GM23248 (cell line): ENCODE measurements at regions not wholly inside any gene's neighbourhood (a gene's known extent, or its start where the extent isn't known, plus 50 kb on each side); places are given as distances from the start of the nearest gene placed in this dataset.

Source experiments
- DNase-seq: peaks from one replicate; pipeline ENCODE4 v3.0.0-alpha.2; 2015
- H2AFZ ChIP-seq: fragments of 200-600 bp; sonication (generic); 2 replicates; pipeline ENCODE4 v1.6.1; 2016; ENCODE audit warnings: antibody characterized with exemption
- H3F3A ChIP-seq: fragments of 200-600 bp; sonication (generic); 2 replicates; pipeline ENCODE4 v1.6.1; 2016; ENCODE audit warnings: mild to moderate bottlenecking, antibody characterized with exemption, mixed run types; ENCODE audit not compliant: insufficient read depth
- H3K27ac ChIP-seq: fragments of 200-600 bp; sonication (generic); 2 replicates; pipeline ENCODE4 v1.5.1; 2016; ENCODE audit warnings: mild to moderate bottlenecking
- H3K27me3 ChIP-seq: fragments of 200-600 bp; sonication (generic); replicated peaks from 2 replicates; pipeline ENCODE4 v1.6.1; 2016; ENCODE audit warnings: mild to moderate bottlenecking; ENCODE audit not compliant: insufficient read depth
- H3K36me3 ChIP-seq: fragments of 200-600 bp; sonication (generic); 2 replicates; pipeline ENCODE4 v1.6.1; 2016; ENCODE audit warnings: low read depth, mild to moderate bottlenecking
- H3K4me1 ChIP-seq: fragments of 200-600 bp; sonication (generic); 2 replicates; pipeline ENCODE4 v1.6.1; 2016; ENCODE audit warnings: mild to moderate bottlenecking; ENCODE audit not compliant: insufficient read depth
- H3K4me2 ChIP-seq: fragments of 200-600 bp; sonication (generic); one replicate; pipeline ENCODE4 v1.6.1; 2016; ENCODE audit warnings: mild to moderate bottlenecking; ENCODE audit not compliant: unreplicated experiment
- H3K4me3 ChIP-seq: fragments of 200-600 bp; sonication (generic); 2 replicates; pipeline ENCODE4 v1.5.1; 2016; ENCODE audit warnings: mild to moderate bottlenecking
- H3K79me2 ChIP-seq: fragments of 200-600 bp; sonication (generic); 2 replicates; pipeline ENCODE4 v1.6.1; 2016; ENCODE audit warnings: mild to moderate bottlenecking; ENCODE audit not compliant: insufficient read depth
- H3K9ac ChIP-seq: fragments of 200-600 bp; sonication (generic); 2 replicates; pipeline ENCODE4 v1.6.1; 2016; ENCODE audit warnings: mild to moderate bottlenecking
- H3K9me2 ChIP-seq: fragments of 200-600 bp; sonication (generic); 2 replicates; pipeline ENCODE4 v1.6.1; 2016; ENCODE audit warnings: mixed run types, mild to moderate bottlenecking, moderate library complexity; ENCODE audit not compliant: insufficient read depth
- H3K9me3 ChIP-seq: fragments of 200-600 bp; sonication (generic); one replicate; pipeline ENCODE4 v1.6.1; 2017; ENCODE audit warnings: low read depth
- H4K20me1 ChIP-seq: fragments of 200-600 bp; sonication (generic); 2 replicates; pipeline ENCODE4 v1.6.0; 2016; ENCODE audit not compliant: insufficient read depth
- EZH2 ChIP-seq: fragments of 200-600 bp; sonication (generic); IDR thresholded peaks from 2 replicates; pipeline ENCODE4 v1.6.1; 2018; ENCODE audit warnings: antibody characterized with exemption, mild to moderate bottlenecking; ENCODE audit not compliant: insufficient read depth, poor library complexity, severe bottlenecking
- EZH2phosphoT487 ChIP-seq: fragments of 200-600 bp; sonication (generic); IDR thresholded peaks from 2 replicates; pipeline ENCODE4 v1.6.1; 2018; ENCODE audit warnings: antibody characterized with exemption, moderate library complexity, mild to moderate bottlenecking, low read depth; ENCODE audit not compliant: insufficient read depth
- WGBS, 2 experiments: methylation state at CpG; one replicate each; pipeline ENCODE4 v1.1.6; 2015 to 2017; ENCODE audit warnings: low lambda C conversion rate in 2 of 2, low coverage in 1 of 2; ENCODE audit errors: missing lambda C conversion rate in 2 of 2; 5-methylcytosine and 5-hydroxymethylcytosine counted together
- in situ Hi-C: fragments of 300-500 bp; cut with MboI; formaldehyde crosslinking; loops from 2 replicates; pipeline ENCODE4 v1.15.0; 2020

DNA sequence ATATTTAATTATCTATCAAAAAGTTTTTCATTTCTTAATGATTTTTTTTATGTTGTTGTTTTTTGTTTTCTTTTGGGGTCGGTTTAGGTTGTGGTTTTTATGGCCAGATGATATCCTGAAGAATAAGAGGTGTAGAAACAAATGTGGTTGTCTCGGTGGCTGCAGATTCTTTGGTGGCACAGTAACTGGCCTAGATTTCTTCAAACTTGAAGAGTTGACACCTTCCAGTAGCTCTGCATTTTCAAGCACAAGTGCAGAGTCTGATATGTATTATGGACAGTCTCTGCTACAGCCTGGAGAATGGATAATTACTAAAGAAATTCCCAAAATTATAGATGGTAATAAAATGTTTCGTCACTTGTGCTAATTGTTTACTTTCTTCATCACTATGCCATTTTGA, 82.6 kb downstream of the BLTP1 start:
- H3K4me3 ChIP-seq: no peak overlapping the region
- no peak overlapping the region for H2AFZ ChIP-seq
- H3K36me3 ChIP-seq: peaks cover 29% of the 10 kb centered on the region
- H3K79me2 ChIP-seq: no peaks in the 10 kb centered on the region
- H3K4me1 ChIP-seq: no peaks in the 10 kb centered on the region
- H3K4me2 ChIP-seq: no peak overlapping the region
- TF ChIP-seq EZH2phosphoT487 (no peak), EZH2 (no peak)
- H3F3A ChIP-seq: no peaks in the 10 kb centered on the region
- no peaks in the 10 kb centered on the region for H3K9me2 ChIP-seq
- H3K27ac ChIP-seq: no peak overlapping the region
- no peaks in the 10 kb centered on the region for H4K20me1 ChIP-seq
- H3K9me3 ChIP-seq: no peaks in the 10 kb centered on the region
- in situ Hi-C loops: no loop called here
- H3K9ac ChIP-seq: no peak overlapping the region
- no peaks in the 10 kb centered on the region for H3K27me3 ChIP-seq
- 80 to 81% methylated on average over 3 of the region's 3 CpGs for WGBS, 2 experiments
- no peak for DNase-seq

GRCh38 chr4:122243785-122244184, 91.7 kb downstream of the BLTP1 start:
- Histone ChIP-seq H3K79me2 (no peaks in the 10 kb centered on the region), H3K9me2 (no peaks in the 10 kb centered on the region), H3K36me3 (peaks cover 30% of the 10 kb centered on the region), H3K27ac (no peak overlapping the region), H3K27me3 (no peaks in the 10 kb centered on the region), H3K4me1 (no peaks in the 10 kb centered on the region), H4K20me1 (no peaks in the 10 kb centered on the region), H3K4me3 (no peak overlapping the region), H3F3A (no peaks in the 10 kb centered on the region), H3K4me2 (no peak overlapping the region), H3K9me3 (no peaks in the 10 kb centered on the region), H2AFZ (no peak overlapping the region), H3K9ac (no peak overlapping the region)
- in situ Hi-C loops: no loop called here
- no peak for DNase-seq
- TF ChIP-seq EZH2: no peak
- TF ChIP-seq EZH2phosphoT487: no peak
- WGBS, 2 experiments: 95 to 98% methylated on average over 4 of the region's 4 CpGs

- peaks cover 37% of the 10 kb centered on the region for H3K36me3 ChIP-seq
- H3K4me3 ChIP-seq: no peak overlapping the region
- no peaks in the 10 kb centered on the region for H3F3A ChIP-seq
- H3K9me3 ChIP-seq: no peaks in the 10 kb centered on the region
- no peaks in the 10 kb centered on the region for H3K79me2 ChIP-seq
- no peak for DNase-seq
- H4K20me1 ChIP-seq: no peaks in the 10 kb centered on the region
- H2AFZ ChIP-seq: no peak overlapping the region
- WGBS, 2 experiments: 82 to 90% methylated on average over 3 of the region's 3 CpGs
- TF ChIP-seq EZH2phosphoT487 (no peak), EZH2 (no peak)
- no peaks in the 10 kb centered on the region for H3K27me3 ChIP-seq
- no peaks in the 10 kb centered on the region for H3K4me1 ChIP-seq
- H3K9me2 ChIP-seq: no peaks in the 10 kb centered on the region
- in situ Hi-C loops: no loop called here
- no peak overlapping the region for H3K27ac ChIP-seq
- no peak overlapping the region for H3K4me2 ChIP-seq
- H3K9ac ChIP-seq: no peak overlapping the region
Measured at GRCh38 chr4:122244764-122245163, 92.6 kb downstream of the BLTP1 start.

DNA sequence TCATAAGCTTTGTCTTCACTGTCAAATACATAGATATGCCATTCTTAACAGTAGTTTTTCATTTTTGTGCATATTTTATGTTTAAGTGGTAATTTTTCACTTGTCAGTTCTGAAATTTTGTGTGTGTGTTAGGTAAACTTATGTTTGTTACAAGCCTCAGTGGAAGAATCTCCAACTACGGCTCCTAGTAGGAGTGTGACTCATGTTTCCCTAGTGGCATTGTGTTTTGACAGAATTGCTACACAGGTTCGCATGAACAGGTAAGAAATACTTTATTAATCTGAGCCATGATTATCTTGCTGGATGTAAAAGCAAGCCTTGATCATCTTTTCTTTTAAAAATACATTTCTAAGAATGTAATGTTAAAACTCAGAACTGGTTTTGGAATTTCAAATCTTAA, 94.4 kb downstream of the BLTP1 start:
- Histone ChIP-seq H3K9ac (no peak overlapping the region), H3K4me3 (no peak overlapping the region), H3K4me1 (no peaks in the 10 kb centered on the region), H3K4me2 (no peak overlapping the region), H3K9me2 (no peaks in the 10 kb centered on the region), H3K9me3 (no peaks in the 10 kb centered on the region), H3K27ac (no peak overlapping the region), H3K36me3 (peaks cover 46% of the 10 kb centered on the region), H3F3A (no peaks in the 10 kb centered on the region), H3K27me3 (no peaks in the 10 kb centered on the region), H2AFZ (no peak overlapping the region), H4K20me1 (no peaks in the 10 kb centered on the region), H3K79me2 (no peaks in the 10 kb centered on the region)
- TF ChIP-seq EZH2phosphoT487 (no peak), EZH2 (no peak)
- 93 to 100% methylated on average over 2 of the region's 2 CpGs for WGBS, 2 experiments
- in situ Hi-C loops: no loop called here
- DNase-seq: no peak

GRCh38 chr4:122249357-122249756, 97.2 kb downstream of the BLTP1 start:
- no peak overlapping the region for H3K9ac ChIP-seq
- H3K9me3 ChIP-seq: no peaks in the 10 kb centered on the region
- H3K36me3 ChIP-seq: peaks cover 47% of the 10 kb centered on the region
- H3K4me1 ChIP-seq: no peaks in the 10 kb centered on the region
- no peaks in the 10 kb centered on the region for H3K9me2 ChIP-seq
- DNase-seq: no peak
- in situ Hi-C loops: no loop called here
- no peak overlapping the region for H2AFZ ChIP-seq
- H3F3A ChIP-seq: no peaks in the 10 kb centered on the region
- H3K27me3 ChIP-seq: no peaks in the 10 kb centered on the region
- 10 to 13% methylated on average over 1 of the region's 1 CpG for WGBS, 2 experiments
- no peaks in the 10 kb centered on the region for H4K20me1 ChIP-seq
- no peak for TF ChIP-seq EZH2
- no peak for TF ChIP-seq EZH2phosphoT487
- no peak overlapping the region for H3K4me2 ChIP-seq
- no peaks in the 10 kb centered on the region for H3K79me2 ChIP-seq
- H3K4me3 ChIP-seq: no peak overlapping the region
- no peak overlapping the region for H3K27ac ChIP-seq
